ENCODE measurements at regions not wholly inside any gene's neighbourhood (a gene's known extent, or its start where the extent isn't known, plus 50 kb on each side); places are given as distances from the start of the nearest gene placed in this dataset.

DNA sequence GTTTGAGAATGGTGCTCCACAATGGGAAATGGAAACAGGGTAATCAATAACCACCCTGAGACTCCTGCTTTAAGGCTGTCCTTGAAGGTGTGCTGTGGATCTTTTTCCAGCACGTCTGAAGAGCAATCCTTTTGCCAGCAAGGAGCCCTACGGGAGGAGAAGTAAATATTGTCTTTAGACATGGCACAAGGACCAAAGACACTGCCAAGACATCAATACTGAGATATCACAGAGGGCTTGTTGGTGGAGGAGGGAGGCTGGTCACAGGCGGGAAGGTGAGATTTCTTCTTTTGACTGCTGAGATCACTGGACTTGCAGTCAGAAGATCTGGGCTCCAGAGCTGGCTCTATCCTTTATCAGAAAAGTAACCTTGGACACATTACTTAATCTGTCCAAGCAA lies 135.0 kb upstream of the ZNF462 start:
- TF ChIP-seq, protein P1, sequence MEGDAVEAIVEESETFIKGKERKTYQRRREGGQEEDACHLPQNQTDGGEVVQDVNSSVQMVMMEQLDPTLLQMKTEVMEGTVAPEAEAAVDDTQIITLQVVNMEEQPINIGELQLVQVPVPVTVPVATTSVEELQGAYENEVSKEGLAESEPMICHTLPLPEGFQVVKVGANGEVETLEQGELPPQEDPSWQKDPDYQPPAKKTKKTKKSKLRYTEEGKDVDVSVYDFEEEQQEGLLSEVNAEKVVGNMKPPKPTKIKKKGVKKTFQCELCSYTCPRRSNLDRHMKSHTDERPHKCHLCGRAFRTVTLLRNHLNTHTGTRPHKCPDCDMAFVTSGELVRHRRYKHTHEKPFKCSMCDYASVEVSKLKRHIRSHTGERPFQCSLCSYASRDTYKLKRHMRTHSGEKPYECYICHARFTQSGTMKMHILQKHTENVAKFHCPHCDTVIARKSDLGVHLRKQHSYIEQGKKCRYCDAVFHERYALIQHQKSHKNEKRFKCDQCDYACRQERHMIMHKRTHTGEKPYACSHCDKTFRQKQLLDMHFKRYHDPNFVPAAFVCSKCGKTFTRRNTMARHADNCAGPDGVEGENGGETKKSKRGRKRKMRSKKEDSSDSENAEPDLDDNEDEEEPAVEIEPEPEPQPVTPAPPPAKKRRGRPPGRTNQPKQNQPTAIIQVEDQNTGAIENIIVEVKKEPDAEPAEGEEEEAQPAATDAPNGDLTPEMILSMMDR (IDR thresholded peaks at IDR 0.05), result no peak
- TF ChIP-seq POLR2A (IDR thresholded peaks at IDR 0.05), result no peak
- TF ChIP-seq EP300 (IDR thresholded peaks at IDR 0.05), result no peak
